ENCODE measurements at regions not wholly inside any gene's neighbourhood (a gene's known extent, or its start where the extent isn't known, plus 50 kb on each side); places are given as distances from the start of the nearest gene placed in this dataset.

DNA sequence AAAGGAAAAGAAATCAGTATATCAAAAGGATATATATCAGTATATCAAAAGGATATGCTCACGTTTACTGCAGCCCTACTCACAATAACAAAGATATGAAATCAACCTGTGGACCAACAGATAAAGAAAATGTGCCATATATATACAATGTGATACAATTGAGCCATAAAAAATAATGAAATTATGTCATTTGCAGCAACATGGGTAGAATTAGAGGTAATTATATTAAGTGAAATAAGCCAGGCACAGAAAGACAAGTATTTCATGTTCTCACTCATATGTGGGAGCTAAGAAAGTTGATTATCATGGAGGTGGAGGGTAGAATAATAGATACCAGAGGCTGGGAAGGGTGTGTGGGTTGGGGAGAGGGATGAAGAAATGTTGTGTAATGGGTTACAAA is 102.9 kb upstream of the MARCKS start (continued):
- TF ChIP-seq, protein P1, sequence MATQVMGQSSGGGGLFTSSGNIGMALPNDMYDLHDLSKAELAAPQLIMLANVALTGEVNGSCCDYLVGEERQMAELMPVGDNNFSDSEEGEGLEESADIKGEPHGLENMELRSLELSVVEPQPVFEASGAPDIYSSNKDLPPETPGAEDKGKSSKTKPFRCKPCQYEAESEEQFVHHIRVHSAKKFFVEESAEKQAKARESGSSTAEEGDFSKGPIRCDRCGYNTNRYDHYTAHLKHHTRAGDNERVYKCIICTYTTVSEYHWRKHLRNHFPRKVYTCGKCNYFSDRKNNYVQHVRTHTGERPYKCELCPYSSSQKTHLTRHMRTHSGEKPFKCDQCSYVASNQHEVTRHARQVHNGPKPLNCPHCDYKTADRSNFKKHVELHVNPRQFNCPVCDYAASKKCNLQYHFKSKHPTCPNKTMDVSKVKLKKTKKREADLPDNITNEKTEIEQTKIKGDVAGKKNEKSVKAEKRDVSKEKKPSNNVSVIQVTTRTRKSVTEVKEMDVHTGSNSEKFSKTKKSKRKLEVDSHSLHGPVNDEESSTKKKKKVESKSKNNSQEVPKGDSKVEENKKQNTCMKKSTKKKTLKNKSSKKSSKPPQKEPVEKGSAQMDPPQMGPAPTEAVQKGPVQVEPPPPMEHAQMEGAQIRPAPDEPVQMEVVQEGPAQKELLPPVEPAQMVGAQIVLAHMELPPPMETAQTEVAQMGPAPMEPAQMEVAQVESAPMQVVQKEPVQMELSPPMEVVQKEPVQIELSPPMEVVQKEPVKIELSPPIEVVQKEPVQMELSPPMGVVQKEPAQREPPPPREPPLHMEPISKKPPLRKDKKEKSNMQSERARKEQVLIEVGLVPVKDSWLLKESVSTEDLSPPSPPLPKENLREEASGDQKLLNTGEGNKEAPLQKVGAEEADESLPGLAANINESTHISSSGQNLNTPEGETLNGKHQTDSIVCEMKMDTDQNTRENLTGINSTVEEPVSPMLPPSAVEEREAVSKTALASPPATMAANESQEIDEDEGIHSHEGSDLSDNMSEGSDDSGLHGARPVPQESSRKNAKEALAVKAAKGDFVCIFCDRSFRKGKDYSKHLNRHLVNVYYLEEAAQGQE (IDR thresholded peaks at IDR 0.05; ENCODE audit: unreplicated experiment) = no peak
- TF ChIP-seq NANOG (IDR thresholded peaks at IDR 0.05; ENCODE audit: borderline replicate concordance) = no peak
- TF ChIP-seq EZH2phosphoT487 (IDR thresholded peaks at IDR 0.05; ENCODE audit: unreplicated experiment) = no peak
- TF ChIP-seq STAT1 (IDR thresholded peaks at IDR 0.05; ENCODE audit: unreplicated experiment) = no peak
- TF ChIP-seq CREB1 (CRISPR knock-in tag; IDR thresholded peaks at IDR 0.05; ENCODE audit: low read depth) = no peak

DNA sequence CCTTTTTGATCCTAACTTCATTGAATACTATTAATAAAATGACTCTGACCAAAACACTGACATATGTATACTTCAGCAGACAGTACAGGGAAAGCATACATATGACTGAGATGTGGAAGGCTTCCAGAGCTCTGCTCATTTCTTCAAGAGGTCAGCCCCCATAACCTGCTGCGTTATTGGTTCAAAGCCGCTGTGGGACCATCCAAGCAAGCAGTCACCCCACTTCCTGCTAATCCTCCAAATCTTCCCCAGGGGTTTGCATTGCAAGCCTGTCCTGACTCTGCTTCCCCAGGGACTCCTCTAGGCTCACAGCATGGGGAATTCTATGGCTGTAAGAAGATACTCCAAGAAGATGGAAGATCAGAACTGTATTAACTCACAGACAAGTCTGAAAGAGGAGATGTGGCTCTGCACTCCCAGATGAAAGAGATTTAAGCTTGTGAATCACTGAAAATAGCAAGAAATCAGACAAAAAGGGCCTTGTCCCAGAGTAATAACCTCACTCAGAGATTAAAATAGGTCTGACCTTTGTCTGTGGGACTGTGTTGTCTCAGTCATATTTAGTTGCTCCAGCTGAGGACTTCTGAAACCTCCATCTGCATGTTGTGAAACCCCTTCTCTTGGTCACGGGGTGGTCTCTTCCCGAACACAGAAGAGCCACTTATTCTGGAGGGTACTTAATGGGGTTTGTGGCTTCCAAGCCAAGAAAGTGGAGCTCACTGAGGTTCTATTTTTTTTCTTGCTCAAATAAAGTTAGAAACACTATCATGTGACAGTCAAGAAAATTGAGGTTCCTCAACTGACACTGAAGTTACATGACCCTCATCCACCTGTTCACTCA is 101.5 kb upstream of the MARCKS start:
- Mint-ChIP-seq H3K9me3 (no peaks in the 10 kb centered on the region; the same call in 2 of the 3 replicates), H3K27ac (no peak overlapping the region), H3K4me3 (no peak overlapping the region), H3K36me3 (ENCODE audit: low read depth) (no peaks in the 10 kb centered on the region), H3K4me1 (no peaks in the 10 kb centered on the region), H3K27me3 (ENCODE audit: insufficient read depth, low read depth, poor library complexity) (peaks cover 4% of the 10 kb centered on the region)
- TF ChIP-seq, protein P2, sequence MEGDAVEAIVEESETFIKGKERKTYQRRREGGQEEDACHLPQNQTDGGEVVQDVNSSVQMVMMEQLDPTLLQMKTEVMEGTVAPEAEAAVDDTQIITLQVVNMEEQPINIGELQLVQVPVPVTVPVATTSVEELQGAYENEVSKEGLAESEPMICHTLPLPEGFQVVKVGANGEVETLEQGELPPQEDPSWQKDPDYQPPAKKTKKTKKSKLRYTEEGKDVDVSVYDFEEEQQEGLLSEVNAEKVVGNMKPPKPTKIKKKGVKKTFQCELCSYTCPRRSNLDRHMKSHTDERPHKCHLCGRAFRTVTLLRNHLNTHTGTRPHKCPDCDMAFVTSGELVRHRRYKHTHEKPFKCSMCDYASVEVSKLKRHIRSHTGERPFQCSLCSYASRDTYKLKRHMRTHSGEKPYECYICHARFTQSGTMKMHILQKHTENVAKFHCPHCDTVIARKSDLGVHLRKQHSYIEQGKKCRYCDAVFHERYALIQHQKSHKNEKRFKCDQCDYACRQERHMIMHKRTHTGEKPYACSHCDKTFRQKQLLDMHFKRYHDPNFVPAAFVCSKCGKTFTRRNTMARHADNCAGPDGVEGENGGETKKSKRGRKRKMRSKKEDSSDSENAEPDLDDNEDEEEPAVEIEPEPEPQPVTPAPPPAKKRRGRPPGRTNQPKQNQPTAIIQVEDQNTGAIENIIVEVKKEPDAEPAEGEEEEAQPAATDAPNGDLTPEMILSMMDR (conservative IDR thresholded peaks at IDR 0.05; ENCODE audit: low read depth in 2 of 2) = no peak
- TF ChIP-seq EZH2 (IDR thresholded peaks at IDR 0.05; ENCODE audit: low read depth, unreplicated experiment) (no peak), EZH2phosphoT487 (IDR thresholded peaks at IDR 0.05; ENCODE audit: unreplicated experiment) (no peak)
- Histone ChIP-seq H3K4me3 (no peak overlapping the region), H2AFZ (peak overlapping the region; percentile 84; the same call in 1 of the 2 replicates), H3K27ac (ENCODE audit: low read depth) (no peak overlapping the region), H3K9me2 (ENCODE audit: insufficient read depth) (no peaks in the 10 kb centered on the region), H3K4me1 (ENCODE audit: insufficient read depth) (no peaks in the 10 kb centered on the region), H3K27me3 (ENCODE audit: insufficient read depth) (no peaks in the 10 kb centered on the region), H3F3A (replicated peaks; ENCODE audit: low read depth) (no peaks in the 10 kb centered on the region), H4K20me1 (replicated peaks; ENCODE audit: insufficient read depth) (no peaks in the 10 kb centered on the region), H3K79me2 (replicated peaks; ENCODE audit: insufficient read depth) (no peaks in the 10 kb centered on the region), H3K4me2 (no peak overlapping the region), H3K36me3 (ENCODE audit: insufficient read depth) (no peaks in the 10 kb centered on the region)
- DNase-seq (ENCODE audit: low spot score) (no peak), ATAC-seq (no peak)

DNA sequence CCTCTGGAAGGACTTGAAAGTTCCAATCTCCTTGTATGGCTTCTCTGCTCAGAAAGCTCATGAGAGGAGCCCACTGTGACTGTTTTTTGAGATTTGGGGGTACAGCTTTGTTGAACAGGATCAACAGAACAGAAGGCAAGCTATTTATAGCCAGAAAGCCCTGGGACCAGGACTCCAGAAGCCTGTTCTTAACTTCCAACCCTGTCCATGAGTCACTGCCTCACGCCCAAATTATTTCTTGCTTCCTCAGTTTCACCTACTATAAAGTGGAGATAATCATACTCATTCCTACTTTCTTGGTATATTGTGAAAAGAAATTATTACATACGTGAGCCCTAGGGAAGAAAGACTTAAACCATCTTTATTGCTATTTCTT is 100.9 kb upstream of the MARCKS start:
- H3K27me3 Mint-ChIP-seq (ENCODE audit: insufficient read depth, low read depth, poor library complexity) = peaks cover 4% of the 10 kb centered on the region
- no peak overlapping the region for H3K27ac Mint-ChIP-seq
- Histone ChIP-seq H3K27me3 (ENCODE audit: insufficient read depth) (no peaks in the 10 kb centered on the region), H3K4me2 (no peak overlapping the region), H3K4me1 (ENCODE audit: insufficient read depth) (no peaks in the 10 kb centered on the region), H2AFZ (no peak overlapping the region), H4K20me1 (replicated peaks; ENCODE audit: insufficient read depth) (no peaks in the 10 kb centered on the region), H3K79me2 (replicated peaks; ENCODE audit: insufficient read depth) (no peaks in the 10 kb centered on the region), H3K9me2 (ENCODE audit: insufficient read depth) (no peaks in the 10 kb centered on the region), H3K36me3 (ENCODE audit: insufficient read depth) (no peaks in the 10 kb centered on the region), H3K4me3 (no peak overlapping the region), H3F3A (replicated peaks; ENCODE audit: low read depth) (no peaks in the 10 kb centered on the region), H3K27ac (ENCODE audit: low read depth) (no peak overlapping the region)
- H3K36me3 Mint-ChIP-seq (ENCODE audit: low read depth) = no peaks in the 10 kb centered on the region
- no peak for DNase-seq (ENCODE audit: low spot score)
- no peak for TF ChIP-seq EZH2phosphoT487 (IDR thresholded peaks at IDR 0.05; ENCODE audit: unreplicated experiment)
- no peak for TF ChIP-seq ZNF114 (CRISPR knock-in tag; IDR thresholded peaks at IDR 0.05)
- TF ChIP-seq, protein P2 (conservative IDR thresholded peaks at IDR 0.05; ENCODE audit: low read depth in 2 of 2) = no peak
- TF ChIP-seq EZH2 (IDR thresholded peaks at IDR 0.05; ENCODE audit: low read depth, unreplicated experiment) = no peak
- no peak for TF ChIP-seq CREB1 (CRISPR knock-in tag; IDR thresholded peaks at IDR 0.05; ENCODE audit: low read depth)
- TF ChIP-seq JUNB (IDR thresholded peaks at IDR 0.05; ENCODE audit: unreplicated experiment) = no peak
- no peak for TF ChIP-seq STAT1 (IDR thresholded peaks at IDR 0.05; ENCODE audit: unreplicated experiment)
- no peak for TF ChIP-seq POLR2AphosphoS5 (IDR thresholded peaks at IDR 0.05; ENCODE audit: low read depth)
- no peak overlapping the region for H3K4me3 Mint-ChIP-seq
- no peaks in the 10 kb centered on the region; the same call in 2 of the 3 replicates for H3K9me3 Mint-ChIP-seq
- ATAC-seq = no peak
- no peaks in the 10 kb centered on the region for H3K4me1 Mint-ChIP-seq
